H9 (cell line): ENCODE measurements at regions not wholly inside any gene's neighbourhood (a gene's known extent, or its start where the extent isn't known, plus 50 kb on each side); places are given as distances from the start of the nearest gene placed in this dataset.

Experiments
- DNase-seq: peaks from one replicate; pipeline ENCODE4 v3.0.0-alpha.2; 2017
- H2AFZ ChIP-seq: one replicate; pipeline ENCODE4 v1.6.1; 2013; ENCODE audit warnings: mild to moderate bottlenecking, low read length, control low read depth, moderate library complexity
- H2AK5ac ChIP-seq: 2 replicates; pipeline ENCODE4 v1.6.1; 2013; ENCODE audit warnings: low read length, control low read depth, mixed read lengths; ENCODE audit not compliant: insufficient read length
- H2BK120ac ChIP-seq: one replicate; pipeline ENCODE4 v1.6.1; 2013; ENCODE audit warnings: low read depth, mild to moderate bottlenecking, low read length, control low read depth, inconsistent platforms; ENCODE audit not compliant: poor library complexity, severe bottlenecking
- H2BK12ac ChIP-seq: 2 replicates; pipeline ENCODE4 v1.6.1; 2013; ENCODE audit warnings: low read length, control low read depth, mixed read lengths, low read depth; ENCODE audit not compliant: insufficient read length
- H2BK15ac ChIP-seq: 2 replicates; pipeline ENCODE4 v1.6.1; 2013; ENCODE audit warnings: low read depth, low read length, control low read depth
- H2BK20ac ChIP-seq: one replicate; pipeline ENCODE4 v1.6.1; 2013; ENCODE audit warnings: low read depth, mild to moderate bottlenecking, low read length, control low read depth, inconsistent platforms; ENCODE audit not compliant: poor library complexity, severe bottlenecking
- H2BK5ac ChIP-seq: 2 replicates; pipeline ENCODE4 v1.6.1; 2013; ENCODE audit warnings: low read length, control low read depth, mixed read lengths; ENCODE audit not compliant: insufficient read length
- H3K14ac ChIP-seq: 2 replicates; pipeline ENCODE4 v1.6.1; 2013; ENCODE audit warnings: low read length, control low read depth; ENCODE audit not compliant: insufficient read depth
- H3K18ac ChIP-seq: 2 replicates; pipeline ENCODE4 v1.6.1; 2013; ENCODE audit warnings: low read depth, mild to moderate bottlenecking, mixed read lengths, low read length, control low read depth; ENCODE audit not compliant: insufficient read length
- H3K23ac ChIP-seq: 2 replicates; pipeline ENCODE4 v1.6.1; 2013; ENCODE audit warnings: low read length, control low read depth, mixed read lengths, low read depth; ENCODE audit not compliant: insufficient read length
- H3K23me2 ChIP-seq: 2 replicates; pipeline ENCODE4 v1.6.1; 2013; ENCODE audit warnings: low read depth, mild to moderate bottlenecking, mixed read lengths, low read length, control low read depth; ENCODE audit not compliant: insufficient read length, poor library complexity, severe bottlenecking
- H3K27ac ChIP-seq: 2 replicates; pipeline ENCODE4 v1.5.1; 2013; ENCODE audit warnings: low read length, control low read depth, mixed read lengths, low read depth; ENCODE audit not compliant: insufficient read length
- H3K27me3 ChIP-seq: 2 replicates; pipeline ENCODE4 v1.6.1; 2013; ENCODE audit warnings: low read length, control low read depth, inconsistent platforms; ENCODE audit not compliant: insufficient read depth
- H3K4ac ChIP-seq: 2 replicates; pipeline ENCODE4 v1.6.1; 2013; ENCODE audit warnings: low read depth, mild to moderate bottlenecking, control low read depth, inconsistent platforms, low read length, moderate library complexity
- H3K4me1 ChIP-seq: 2 replicates; pipeline ENCODE4 v1.6.1; 2013; ENCODE audit warnings: low read length, control low read depth, inconsistent platforms; ENCODE audit not compliant: insufficient read depth
- H3K4me2 ChIP-seq: 2 replicates; pipeline ENCODE4 v1.6.1; 2013; ENCODE audit warnings: low read length, control low read depth, mixed read lengths; ENCODE audit not compliant: insufficient read length, insufficient read depth
- H3K56ac ChIP-seq: 2 replicates; pipeline ENCODE4 v1.6.1; 2013; ENCODE audit warnings: low read depth, mild to moderate bottlenecking, mixed read lengths, low read length, control low read depth; ENCODE audit not compliant: insufficient read length
- H3K79me1 ChIP-seq: 2 replicates; pipeline ENCODE4 v1.6.1; 2013; ENCODE audit warnings: low read depth, mild to moderate bottlenecking, moderate library complexity, low read length, control low read depth, inconsistent platforms; ENCODE audit not compliant: insufficient read depth, poor library complexity, severe bottlenecking
- H3K79me2 ChIP-seq: 2 replicates; pipeline ENCODE4 v1.6.1; 2013; ENCODE audit warnings: low read length, control low read depth, inconsistent platforms; ENCODE audit not compliant: insufficient read depth
- H3K9ac ChIP-seq: 2 replicates; pipeline ENCODE4 v1.6.1; 2013; ENCODE audit warnings: low read length, control low read depth, mixed read lengths; ENCODE audit not compliant: insufficient read length; ENCODE audit errors: extremely low read depth
- H3K9me3 ChIP-seq: one replicate; pipeline ENCODE4 v1.6.1; 2013; ENCODE audit warnings: low read depth, low read length, inconsistent platforms; ENCODE audit not compliant: control insufficient read depth
- H3T11ph ChIP-seq: one replicate; pipeline ENCODE4 v1.6.1; 2013; ENCODE audit warnings: mild to moderate bottlenecking, low read length, control low read depth, inconsistent platforms
- H4K20me1 ChIP-seq: one replicate; pipeline ENCODE4 v1.6.1; 2013; ENCODE audit not compliant: control insufficient read depth, insufficient read length, insufficient read depth
- H4K5ac ChIP-seq: 2 replicates; pipeline ENCODE4 v1.6.1; 2013; ENCODE audit warnings: low read depth, mild to moderate bottlenecking, mixed read lengths, low read length, control low read depth; ENCODE audit not compliant: insufficient read length
- H4K8ac ChIP-seq: replicated peaks from 2 replicates; pipeline ENCODE4 v1.6.1; 2013; ENCODE audit warnings: low read length, control low read depth, mixed read lengths, low read depth; ENCODE audit not compliant: insufficient read length
- H4K91ac ChIP-seq: 2 replicates; pipeline ENCODE4 v1.6.1; 2013; ENCODE audit warnings: low read depth, mild to moderate bottlenecking, moderate library complexity, mixed read lengths, low read length, control low read depth; ENCODE audit not compliant: insufficient read length
- H3K27ac Mint-ChIP-seq, 3 experiments: 2 replicates in 2 of 3; 3 replicates in 1 of 3; pipeline ENCODE4 v1.8.0; 2020 to 2021; ENCODE audit warnings: mixed read lengths in 3 of 3, mild to moderate bottlenecking in 1 of 3, moderate library complexity in 1 of 3
- H3K27me3 Mint-ChIP-seq: 2 replicates; pipeline ENCODE4 v1.8.0; 2021; ENCODE audit warnings: low read depth, mild to moderate bottlenecking, moderate library complexity, mixed read lengths
- H3K36me3 Mint-ChIP-seq, 3 experiments: 2 replicates in 2 of 3; 3 replicates in 1 of 3; pipeline ENCODE4 v1.8.0; 2020 to 2021; ENCODE audit warnings: low read depth in 3 of 3, mixed read lengths in 3 of 3; ENCODE audit not compliant: insufficient read depth in 1 of 3
- H3K4me1 Mint-ChIP-seq, 2 experiments: 2 replicates each; pipeline ENCODE4 v1.8.0; 2020; ENCODE audit warnings: mixed read lengths in 2 of 2
- H3K4me3 Mint-ChIP-seq, 2 experiments: 2 replicates in 1 of 2; 3 replicates in 1 of 2; pipeline ENCODE4 v1.8.0; 2020 to 2021; ENCODE audit warnings: mild to moderate bottlenecking in 2 of 2, mixed read lengths in 2 of 2, moderate library complexity in 1 of 2
- H3K9me3 Mint-ChIP-seq, 2 experiments: 2 replicates in 1 of 2; 3 replicates in 1 of 2; pipeline ENCODE4 v1.8.0; 2020; ENCODE audit warnings: mild to moderate bottlenecking in 2 of 2, mixed read lengths in 2 of 2, moderate library complexity in 1 of 2
- CTCF ChIP-seq: fragments of 200-600 bp; sonication (generic); conservative IDR thresholded peaks from 3 replicates; pipeline ENCODE4 v1.8.0; 2021; ENCODE audit warnings: antibody characterized with exemption, mild to moderate bottlenecking
- WGBS: extraction: QIAGEN DNeasy Blood & Tissue Kit; methylation state at CpG from one replicate; pipeline ENCODE4 v1.1.7; 2013; ENCODE audit warnings: missing lambda C conversion rate, low lambda C conversion rate, mixed read lengths; ENCODE audit not compliant: insufficient read length; ENCODE audit errors: extremely low coverage; 5-methylcytosine and 5-hydroxymethylcytosine counted together

GRCh38 chr1:208524925-208525324, 280.7 kb upstream of the PLXNA2 start:
- Mint-ChIP-seq H3K4me3 (no peak overlapping the region), H3K36me3 (no peaks in the 10 kb centered on the region), H3K27ac (no peak overlapping the region), H3K27me3 (no peaks in the 10 kb centered on the region; the same call in 1 of the 2 replicates), H3K9me3 (no peaks in the 10 kb centered on the region), H3K4me1 (peaks cover 3 to 9% of the 10 kb centered on the region in 2 experiments; a peak in 3 of 4 replicates)
- Histone ChIP-seq H4K8ac (no peak overlapping the region), H2BK120ac (no peak overlapping the region), H3K18ac (no peak overlapping the region), H3T11ph (no peak overlapping the region), H4K5ac (no peak overlapping the region), H2BK12ac (no peak overlapping the region), H2BK15ac (no peak overlapping the region), H2AFZ (no peak overlapping the region), H2BK20ac (no peak overlapping the region), H4K91ac (no peak overlapping the region), H4K20me1 (no peaks in the 10 kb centered on the region), H3K79me1 (no peaks in the 10 kb centered on the region), H3K4me1 (no peaks in the 10 kb centered on the region), H2AK5ac (no peak overlapping the region), H3K4ac (no peak overlapping the region), H3K27me3 (no peaks in the 10 kb centered on the region), H3K79me2 (no peaks in the 10 kb centered on the region), H3K23ac (no peak overlapping the region), H3K14ac (no peak overlapping the region), H3K4me2 (no peak overlapping the region), H2BK5ac (no peak overlapping the region), H3K9me3 (no peaks in the 10 kb centered on the region), H3K27ac (no peak overlapping the region), H3K56ac (no peak overlapping the region), H3K23me2 (no peaks in the 10 kb centered on the region), H3K9ac (no peak overlapping the region)
- TF ChIP-seq CTCF: no peak
- DNase-seq: no peak
- no CpG with 5 or more reads among the region's 5 CpGs for WGBS
